Smooth muscle cell (in vitro differentiated cells): ENCODE measurements at regions not wholly inside any gene's neighbourhood (a gene's known extent, or its start where the extent isn't known, plus 50 kb on each side); places are given as distances from the start of the nearest gene placed in this dataset.
"Not testable (repeated sequence)": the region's sequence is repeated elsewhere in the genome, so short reads cannot be mapped to it uniquely, and the experiment has no call there.

ENCODE experiments used
- DNase-seq: peaks from one replicate; lab custom pipeline; 2025; ENCODE audit not compliant: unreplicated experiment; lab: John Stamatoyannopoulos, UW
- H2AFZ ChIP-seq: fragments of 200-600 bp; sonication (generic); 2 replicates; pipeline ENCODE4 v1.6.0; 2016; ENCODE audit warnings: antibody characterized with exemption, low read depth, mild to moderate bottlenecking
- H3F3A ChIP-seq: fragments of 200-600 bp; sonication (generic); 2 replicates; pipeline ENCODE4 v1.6.0; 2017; ENCODE audit warnings: antibody characterized with exemption, low read depth
- H3K27ac ChIP-seq: fragments of 200-600 bp; sonication (generic); 2 replicates; pipeline ENCODE4 v1.5.1; 2016; ENCODE audit warnings: low read depth, mild to moderate bottlenecking
- H3K27me3 ChIP-seq: fragments of 200-600 bp; sonication (generic); 2 replicates; pipeline ENCODE4 v1.6.1; 2016; ENCODE audit warnings: low read depth, mild to moderate bottlenecking
- H3K36me3 ChIP-seq: fragments of 200-600 bp; sonication (generic); 2 replicates; pipeline ENCODE4 v1.5.1; 2016; ENCODE audit warnings: low read depth
- H3K4me1 ChIP-seq: fragments of 200-600 bp; sonication (generic); 2 replicates; pipeline ENCODE4 v1.5.1; 2016; ENCODE audit warnings: low read depth
- H3K4me2 ChIP-seq: fragments of 200-600 bp; sonication (generic); 2 replicates; pipeline ENCODE4 v1.6.0; 2016; ENCODE audit warnings: mild to moderate bottlenecking
- H3K4me3 ChIP-seq: fragments of 200-600 bp; sonication (generic); 2 replicates; pipeline ENCODE4 v1.5.1; 2016; ENCODE audit warnings: mild to moderate bottlenecking
- H3K79me2 ChIP-seq: fragments of 200-600 bp; sonication (generic); 2 replicates; pipeline ENCODE4 v1.6.0; 2016; ENCODE audit warnings: low read depth, mild to moderate bottlenecking
- H3K9ac ChIP-seq: fragments of 200-600 bp; sonication (generic); 2 replicates; pipeline ENCODE4 v1.6.0; 2016; ENCODE audit warnings: low read depth
- H3K9me3 ChIP-seq: fragments of 200-600 bp; sonication (generic); replicated peaks from 2 replicates; pipeline ENCODE4 v1.5.1; 2016; ENCODE audit warnings: low read depth
- H4K20me1 ChIP-seq: fragments of 200-600 bp; sonication (generic); 2 replicates; pipeline ENCODE4 v1.6.0; 2016; ENCODE audit warnings: low read depth
- WGBS: methylation state at CpG from one replicate; pipeline ENCODE4 v1.1.7; 2016; ENCODE audit warnings: low lambda C conversion rate; 5-methylcytosine and 5-hydroxymethylcytosine counted together
- TF ChIP-seq, protein P1 (sequence below): fragments of 200-600 bp; sonication (generic); IDR thresholded peaks from 2 replicates; pipeline ENCODE4 v1.5.1; 2017; ENCODE audit warnings: borderline replicate concordance, mild to moderate bottlenecking, antibody characterized with exemption; ENCODE audit not compliant: insufficient read depth, poor library complexity, severe bottlenecking

DNA sequence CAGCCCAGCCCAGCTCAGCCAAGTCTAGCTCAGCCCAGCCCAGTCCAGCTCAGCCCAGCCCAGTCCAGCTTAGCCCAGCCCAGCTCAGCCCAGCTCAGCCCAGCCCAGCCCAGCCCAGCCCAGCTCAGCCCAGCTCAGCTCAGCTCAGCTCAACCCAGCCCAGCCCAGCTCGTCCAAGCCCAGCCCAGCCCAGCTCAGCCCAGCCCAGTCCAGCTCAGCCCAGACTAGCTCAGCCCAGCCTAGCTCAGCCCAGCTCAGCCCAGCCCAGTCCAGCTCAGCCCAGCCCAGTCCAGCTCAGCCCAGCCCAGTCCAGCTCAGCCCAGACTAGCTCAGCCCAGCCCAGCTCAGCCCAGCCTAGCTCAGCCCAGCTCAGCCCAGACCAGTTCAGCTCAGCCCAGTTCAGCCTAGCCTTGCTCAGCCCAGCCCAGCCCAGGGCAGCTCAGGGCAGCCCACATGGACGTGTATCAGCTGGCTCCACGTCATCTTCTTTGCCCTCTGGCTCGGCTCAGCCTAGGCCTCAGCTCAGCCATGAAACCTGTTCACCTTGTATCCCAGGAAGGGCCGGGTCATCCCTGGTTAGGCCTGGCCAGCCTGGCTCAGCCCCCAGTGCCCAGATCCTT is 185.6 kb downstream of the TMEM121 start:
- no peak overlapping the region for H3K9ac ChIP-seq
- no peaks in the 10 kb centered on the region for H4K20me1 ChIP-seq
- no peak overlapping the region for H3K4me3 ChIP-seq
- no peak overlapping the region for H3K27ac ChIP-seq
- no peaks in the 10 kb centered on the region for H3K4me1 ChIP-seq
- no peaks in the 10 kb centered on the region for H3K36me3 ChIP-seq
- H3F3A ChIP-seq, result no peaks in the 10 kb centered on the region
- H3K27me3 ChIP-seq, result no peaks in the 10 kb centered on the region
- H2AFZ ChIP-seq, result no peak overlapping the region
- WGBS, result 69% methylated on average over 4 of the region's 5 CpGs
- no peaks in the 10 kb centered on the region for H3K9me3 ChIP-seq
- no peak overlapping the region for H3K4me2 ChIP-seq
- H3K79me2 ChIP-seq, result no peaks in the 10 kb centered on the region
- TF ChIP-seq, protein P1, sequence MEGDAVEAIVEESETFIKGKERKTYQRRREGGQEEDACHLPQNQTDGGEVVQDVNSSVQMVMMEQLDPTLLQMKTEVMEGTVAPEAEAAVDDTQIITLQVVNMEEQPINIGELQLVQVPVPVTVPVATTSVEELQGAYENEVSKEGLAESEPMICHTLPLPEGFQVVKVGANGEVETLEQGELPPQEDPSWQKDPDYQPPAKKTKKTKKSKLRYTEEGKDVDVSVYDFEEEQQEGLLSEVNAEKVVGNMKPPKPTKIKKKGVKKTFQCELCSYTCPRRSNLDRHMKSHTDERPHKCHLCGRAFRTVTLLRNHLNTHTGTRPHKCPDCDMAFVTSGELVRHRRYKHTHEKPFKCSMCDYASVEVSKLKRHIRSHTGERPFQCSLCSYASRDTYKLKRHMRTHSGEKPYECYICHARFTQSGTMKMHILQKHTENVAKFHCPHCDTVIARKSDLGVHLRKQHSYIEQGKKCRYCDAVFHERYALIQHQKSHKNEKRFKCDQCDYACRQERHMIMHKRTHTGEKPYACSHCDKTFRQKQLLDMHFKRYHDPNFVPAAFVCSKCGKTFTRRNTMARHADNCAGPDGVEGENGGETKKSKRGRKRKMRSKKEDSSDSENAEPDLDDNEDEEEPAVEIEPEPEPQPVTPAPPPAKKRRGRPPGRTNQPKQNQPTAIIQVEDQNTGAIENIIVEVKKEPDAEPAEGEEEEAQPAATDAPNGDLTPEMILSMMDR, result no peak
- no peak for DNase-seq

GRCh38 chr14:105712670-105713069 is 186.3 kb downstream of the TMEM121 start:
- 84% methylated on average over 18 of the region's 18 CpGs for WGBS
- H3K27me3 ChIP-seq, H4K20me1 ChIP-seq, H2AFZ ChIP-seq, H3K9me3 ChIP-seq, H3K27ac ChIP-seq, H3K4me1 ChIP-seq, H3K9ac ChIP-seq, DNase-seq, H3K4me2 ChIP-seq, H3K79me2 ChIP-seq, H3K36me3 ChIP-seq, H3K4me3 ChIP-seq, H3F3A ChIP-seq: not testable (repeated sequence)

DNA sequence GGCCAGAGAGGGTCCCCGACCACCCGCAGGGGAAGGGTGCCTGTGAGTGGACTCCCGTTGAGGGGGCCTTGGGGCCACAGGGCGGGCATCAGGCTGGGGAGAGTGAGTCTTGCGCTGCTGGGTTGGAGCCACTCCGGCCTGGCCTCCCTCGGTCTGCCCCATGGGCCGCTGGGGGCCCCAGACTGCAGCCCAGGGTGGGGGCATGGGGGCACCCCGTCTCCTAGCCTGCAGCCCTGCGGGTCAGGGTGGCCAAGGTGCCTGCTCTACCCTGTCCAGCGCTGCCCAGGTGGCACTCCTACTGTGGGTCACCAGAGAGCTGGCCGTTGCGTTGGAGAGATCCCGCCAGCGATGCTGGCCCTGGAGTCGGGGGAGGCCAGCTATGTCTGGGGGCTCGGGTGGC is 186.8 kb downstream of the TMEM121 start:
- H3K4me3 ChIP-seq, DNase-seq, H4K20me1 ChIP-seq, H3K9ac ChIP-seq, H3K4me2 ChIP-seq, H3F3A ChIP-seq, H3K27me3 ChIP-seq, H2AFZ ChIP-seq, H3K27ac ChIP-seq, H3K4me1 ChIP-seq, H3K36me3 ChIP-seq, H3K79me2 ChIP-seq, H3K9me3 ChIP-seq: not testable (repeated sequence)
- WGBS, result 90% methylated on average over 12 of the region's 17 CpGs

DNA sequence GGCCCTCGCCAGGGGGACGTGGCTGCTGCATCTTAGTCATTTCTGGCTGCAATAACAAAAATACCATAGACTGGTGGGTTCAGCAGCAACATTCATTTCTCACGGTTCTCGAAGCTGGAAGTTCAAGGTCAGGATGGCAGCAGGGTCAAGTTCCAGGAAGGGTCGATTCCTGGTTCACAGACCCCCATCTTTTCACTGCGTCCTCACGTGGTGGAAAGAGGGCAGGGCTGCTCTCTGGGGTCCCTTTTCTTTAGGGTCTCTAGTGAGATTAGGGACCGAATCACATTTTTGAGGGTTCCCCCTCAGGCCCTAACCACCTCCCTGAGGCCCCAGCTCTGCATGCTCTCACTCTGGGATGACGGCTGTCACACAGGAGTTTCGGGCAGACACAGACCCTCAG is 187.5 kb downstream of the TMEM121 start:
- not testable (repeated sequence) for H3K36me3 ChIP-seq, H3F3A ChIP-seq, H3K27ac ChIP-seq, H3K9ac ChIP-seq, H3K79me2 ChIP-seq, DNase-seq, H4K20me1 ChIP-seq, H3K4me1 ChIP-seq, H3K9me3 ChIP-seq, H3K27me3 ChIP-seq, H2AFZ ChIP-seq, H3K4me3 ChIP-seq, H3K4me2 ChIP-seq
- WGBS, result 75% methylated on average over 7 of the region's 10 CpGs

GRCh38 chr14:105718787-105719186 is 192.4 kb downstream of the TMEM121 start:
- not testable (repeated sequence) for H4K20me1 ChIP-seq, H3K36me3 ChIP-seq, DNase-seq, H3K9me3 ChIP-seq, H2AFZ ChIP-seq, H3K27ac ChIP-seq, H3K27me3 ChIP-seq, H3K79me2 ChIP-seq, H3K4me1 ChIP-seq, H3K4me3 ChIP-seq, H3K4me2 ChIP-seq, H3F3A ChIP-seq, H3K9ac ChIP-seq
- no CpG with 5 or more reads among the region's 7 CpGs for WGBS

DNA sequence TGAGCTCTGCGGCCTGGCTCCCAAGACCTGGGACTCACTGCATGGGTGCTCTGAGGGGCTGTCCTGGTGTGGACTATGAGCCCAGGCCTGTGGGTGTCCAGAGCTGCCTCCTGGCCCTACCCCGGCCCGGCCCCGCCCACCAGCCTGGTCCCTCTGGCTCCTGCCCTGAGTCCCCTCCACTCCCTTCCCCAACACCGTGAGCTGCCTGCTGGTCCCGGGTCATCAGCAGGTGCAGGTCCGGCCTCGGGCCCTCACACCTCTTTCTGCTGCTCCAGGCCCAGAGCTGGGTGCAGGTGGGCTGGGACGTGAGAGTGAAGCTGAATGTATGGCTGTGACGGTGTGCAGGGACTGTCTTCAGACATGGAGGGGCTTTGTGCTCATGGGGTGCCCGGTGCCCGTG is 193.7 kb downstream of the TMEM121 start:
- H4K20me1 ChIP-seq, H3K27me3 ChIP-seq, H3K27ac ChIP-seq, H3K9me3 ChIP-seq, DNase-seq, H3K4me1 ChIP-seq, H3K79me2 ChIP-seq, H3K4me3 ChIP-seq, H3F3A ChIP-seq, H2AFZ ChIP-seq, H3K4me2 ChIP-seq, H3K9ac ChIP-seq, H3K36me3 ChIP-seq: not testable (repeated sequence)
- 100% methylated on average over 1 of the region's 12 CpGs for WGBS

GRCh38 chr14:105720852-105721601 is 194.6 kb downstream of the TMEM121 start:
- not testable (repeated sequence) for H3F3A ChIP-seq, DNase-seq, H3K36me3 ChIP-seq, H2AFZ ChIP-seq, H4K20me1 ChIP-seq, H3K9ac ChIP-seq, H3K4me3 ChIP-seq, H3K27me3 ChIP-seq, H3K4me2 ChIP-seq, H3K79me2 ChIP-seq, H3K4me1 ChIP-seq, H3K27ac ChIP-seq, H3K9me3 ChIP-seq
- 67% methylated on average over 3 of the region's 23 CpGs for WGBS

DNA sequence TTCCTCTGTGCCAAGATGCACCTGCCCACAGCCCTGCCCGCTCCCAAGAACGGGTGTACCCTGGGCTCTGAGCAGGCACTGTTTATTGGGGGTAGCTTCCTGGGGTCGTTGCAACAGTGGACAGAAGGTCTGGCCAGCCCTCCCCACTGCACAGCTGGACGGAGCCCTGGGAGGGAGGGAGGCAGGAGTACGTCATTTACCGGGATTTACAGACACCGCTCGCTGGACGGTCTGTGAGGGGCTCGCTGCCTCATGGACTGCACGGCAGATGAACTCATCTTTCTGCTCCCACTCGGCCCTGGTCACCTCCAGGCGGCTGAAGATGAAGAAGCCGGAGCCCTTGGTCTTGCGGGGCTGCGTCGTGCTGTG is 195.2 kb downstream of the TMEM121 start:
- not testable (repeated sequence) for H3K79me2 ChIP-seq, H3K9ac ChIP-seq, H3K27ac ChIP-seq, H3K9me3 ChIP-seq, H3K4me2 ChIP-seq, DNase-seq, H3K27me3 ChIP-seq, H3K4me1 ChIP-seq, H4K20me1 ChIP-seq, H3K4me3 ChIP-seq, H3F3A ChIP-seq, H2AFZ ChIP-seq, H3K36me3 ChIP-seq
- WGBS, result 93% methylated on average over 12 of the region's 17 CpGs
